HG02870 (cell line): ENCODE measurements at regions not wholly inside any gene's neighbourhood (a gene's known extent, or its start where the extent isn't known, plus 50 kb on each side); places are given as distances from the start of the nearest gene placed in this dataset.
"Not testable (repeated sequence)": the region's sequence is repeated elsewhere in the genome, so short reads cannot be mapped to it uniquely, and the experiment has no call there.

ENCODE experiments used
- ATAC-seq: cut with Tn5 transposase; IDR thresholded peaks from one replicate; pipeline ENCODE4 v1.9.1; 2021; ENCODE audit warnings: mild to moderate bottlenecking, moderate library complexity; ENCODE audit not compliant: unreplicated experiment

DNA sequence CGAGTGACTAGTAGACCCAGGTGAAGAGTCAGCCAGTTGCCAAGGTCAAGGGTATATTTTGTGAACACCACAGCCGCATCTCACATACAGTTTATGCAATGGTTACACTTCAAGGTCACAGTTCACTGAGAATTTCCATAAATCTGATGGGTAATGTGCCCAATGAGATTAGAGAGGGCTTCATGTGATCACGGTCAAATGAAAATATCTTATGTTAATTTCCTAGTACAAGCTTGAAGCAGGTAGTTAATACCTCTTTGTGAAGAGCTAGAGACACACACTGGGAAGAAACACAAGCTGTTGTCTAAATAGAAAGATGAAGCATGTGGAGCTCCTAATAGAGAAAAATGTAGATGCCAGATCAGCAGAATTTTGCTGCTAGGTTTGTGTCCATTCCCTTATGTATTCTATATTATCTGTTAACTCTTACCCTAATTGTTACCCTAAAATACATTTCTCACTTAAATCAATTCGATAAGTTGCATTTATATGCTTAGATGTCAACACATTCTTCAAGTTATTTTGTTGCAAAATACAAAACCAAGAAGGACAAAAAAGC, 136.0 kb downstream of the NR2F2 start:
- ATAC-seq = no peak

GRCh38 chr15:96468036-96468435, 137.5 kb downstream of the NR2F2 start:
- no peak for ATAC-seq

DNA sequence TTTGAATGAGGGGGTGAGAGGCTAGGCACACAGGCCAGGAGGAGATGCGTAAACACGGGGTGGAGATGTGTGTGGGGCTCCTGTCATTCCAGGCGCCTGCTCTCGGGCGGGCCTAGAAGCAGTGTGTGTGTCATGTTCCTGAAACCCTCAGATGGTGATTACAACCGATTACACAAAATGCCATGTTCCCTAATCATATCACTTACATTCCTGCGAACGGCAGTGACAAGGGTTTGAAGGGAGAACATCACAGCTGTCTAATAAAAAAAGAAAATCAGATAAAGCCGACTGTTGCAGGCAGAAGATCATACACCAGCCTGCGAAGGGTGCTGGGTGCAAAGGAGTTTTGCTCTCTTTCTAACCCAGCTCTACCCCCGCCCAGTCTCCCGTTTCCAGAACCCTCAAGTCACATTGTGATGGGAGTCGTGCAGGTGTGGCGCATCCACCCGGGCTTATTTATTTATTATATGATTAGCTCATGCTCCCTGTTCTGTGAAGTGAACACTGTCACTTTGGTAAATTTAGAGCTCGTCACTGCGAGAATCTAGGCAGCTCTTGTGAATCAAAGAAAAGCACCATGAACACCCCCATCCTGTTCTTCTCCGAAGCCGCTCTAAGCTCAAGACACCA, 140.3 kb downstream of the NR2F2 start:
- ATAC-seq = no peak

- no peak for ATAC-seq
Measured at GRCh38 chr15:96472681-96473080, 142.2 kb downstream of the NR2F2 start.

DNA sequence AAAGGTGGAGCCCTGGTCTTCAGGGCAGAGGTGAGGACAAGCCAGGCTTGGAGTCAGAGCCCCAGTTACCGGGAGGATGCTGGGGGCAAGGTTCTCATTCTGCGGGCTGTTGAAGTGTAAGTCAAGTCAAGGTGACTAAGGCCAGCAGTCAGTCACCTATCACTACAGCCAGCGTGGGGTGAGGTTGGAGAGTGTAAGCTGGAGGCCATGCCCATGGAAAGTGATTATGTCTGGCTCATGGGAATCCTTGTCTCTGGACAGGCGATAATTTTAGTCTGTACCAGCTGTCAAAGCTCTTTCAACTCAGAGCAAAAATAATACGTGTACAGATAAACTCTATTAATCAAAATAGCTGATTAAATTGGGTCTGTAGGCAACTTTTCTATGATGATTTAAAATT, 143.1 kb downstream of the NR2F2 start:
- no peak for ATAC-seq

- no peak for ATAC-seq
Measured at GRCh38 chr15:96474231-96474664, 143.7 kb downstream of the NR2F2 start.

- ATAC-seq = no peak
Measured at GRCh38 chr15:96477227-96477626, 146.7 kb downstream of the NR2F2 start.

DNA sequence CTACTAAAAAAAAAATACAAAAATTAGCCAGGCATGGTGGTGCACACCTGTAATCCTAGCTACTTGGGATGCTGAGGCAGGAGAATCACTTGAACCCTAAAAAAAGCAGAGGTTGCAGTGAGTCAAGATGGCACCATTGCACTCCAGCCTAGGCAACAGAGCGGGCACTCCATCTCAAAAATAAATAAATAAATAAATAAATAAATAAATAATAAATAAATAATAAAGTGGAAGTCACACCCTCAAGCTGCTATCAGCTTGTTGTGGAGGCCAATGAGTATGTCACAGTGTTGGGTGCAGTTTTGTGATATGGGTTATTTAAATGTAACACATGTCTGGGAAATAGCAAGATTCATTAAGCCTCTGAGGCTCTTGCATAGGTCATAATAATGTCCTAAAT, 153.9 kb downstream of the NR2F2 start:
- not testable (repeated sequence) for ATAC-seq

GRCh38 chr15:96484830-96485229, 154.3 kb downstream of the NR2F2 start:
- ATAC-seq = no peak

DNA sequence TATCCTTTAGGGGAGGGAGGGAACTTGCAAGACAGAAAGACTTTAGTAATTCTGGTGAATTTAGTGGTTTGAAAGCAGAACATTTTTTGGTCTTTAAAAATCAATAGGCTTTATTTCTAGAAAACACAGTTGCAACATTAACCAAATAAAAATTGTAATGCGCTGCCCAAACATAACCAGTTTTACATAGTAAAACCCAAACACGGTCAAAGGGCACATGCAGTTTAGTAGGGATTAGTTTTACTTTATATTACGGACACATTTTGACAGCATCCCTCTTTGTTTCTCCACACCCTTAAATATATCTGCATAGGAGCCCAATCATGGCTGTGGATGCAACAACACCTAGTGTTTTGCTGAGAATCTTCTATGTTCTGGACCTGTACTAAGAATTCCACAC, 156.7 kb downstream of the NR2F2 start:
- ATAC-seq = no peak

DNA sequence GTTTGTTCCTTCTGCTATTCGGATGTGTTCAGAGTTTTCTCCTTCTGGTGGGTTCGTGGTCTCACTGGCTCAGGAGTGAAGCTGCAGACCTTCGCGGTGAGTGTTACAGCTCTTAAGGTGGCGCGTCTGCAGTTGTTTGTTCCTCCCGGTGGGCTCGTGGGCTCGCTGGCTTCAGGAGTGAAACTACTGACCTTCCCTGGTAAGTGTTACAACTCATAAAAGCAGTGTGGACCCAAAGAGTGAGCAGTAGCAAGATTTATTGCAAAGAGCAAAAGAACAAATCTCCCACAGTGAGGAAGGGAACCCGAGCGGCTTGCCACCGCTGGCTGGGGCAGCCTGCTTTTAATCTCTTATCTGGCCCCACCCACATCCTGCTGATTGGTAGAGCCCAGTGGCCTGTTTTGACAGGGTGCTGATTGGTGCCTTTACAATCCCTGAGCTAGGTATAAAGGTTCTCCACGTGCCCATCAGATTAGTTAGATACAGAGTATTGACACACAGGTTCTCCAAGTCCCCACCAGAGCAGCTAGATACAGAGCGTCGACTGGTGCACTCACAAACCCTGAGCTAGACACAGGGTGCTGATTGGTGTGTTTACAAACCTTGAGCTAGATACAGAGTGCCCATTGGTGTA, 160.7 kb downstream of the NR2F2 start:
- not testable (repeated sequence) for ATAC-seq

GRCh38 chr15:96491700-96492644, 161.5 kb downstream of the NR2F2 start:
- ATAC-seq = not testable (repeated sequence)

DNA sequence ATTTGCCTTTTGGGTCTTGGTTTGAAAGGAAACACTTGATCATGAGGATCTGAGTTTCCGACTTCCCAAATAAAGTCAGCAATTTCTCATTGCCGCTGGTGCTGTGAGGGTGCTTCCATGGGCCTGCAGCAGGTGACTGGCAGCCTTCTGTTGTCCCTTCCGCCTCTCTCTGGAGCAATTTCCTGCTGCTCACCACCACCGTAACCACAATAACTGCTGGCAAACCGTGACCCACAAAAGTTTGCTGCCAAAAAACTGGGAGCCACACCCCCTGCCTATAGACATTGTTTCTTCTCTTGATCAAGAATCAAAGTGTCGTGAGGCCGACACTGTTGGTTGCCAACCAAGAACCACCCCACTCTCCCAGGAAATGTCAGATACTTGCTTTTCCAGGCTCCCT, 164.0 kb downstream of the NR2F2 start:
- ATAC-seq = no peak

DNA sequence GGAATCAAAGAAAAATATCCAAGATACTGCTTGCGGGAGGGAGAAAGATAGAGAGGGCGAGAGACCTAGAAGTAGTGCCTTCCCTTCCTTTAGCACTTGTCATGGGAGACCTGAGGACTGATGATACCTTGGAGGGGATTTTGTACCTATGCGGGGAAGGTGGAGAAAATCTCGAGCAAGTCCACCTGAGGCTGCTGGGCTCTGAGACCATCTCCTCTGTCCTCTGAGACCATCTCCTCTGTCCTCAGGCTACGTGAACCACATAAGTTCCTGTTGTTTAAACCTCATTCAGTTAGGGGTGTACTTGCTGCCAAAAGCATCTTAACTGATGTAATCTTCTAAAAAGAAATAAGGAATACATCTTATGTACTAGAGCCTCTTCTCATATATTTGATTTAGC, 164.9 kb downstream of the NR2F2 start:
- no peak for ATAC-seq

DNA sequence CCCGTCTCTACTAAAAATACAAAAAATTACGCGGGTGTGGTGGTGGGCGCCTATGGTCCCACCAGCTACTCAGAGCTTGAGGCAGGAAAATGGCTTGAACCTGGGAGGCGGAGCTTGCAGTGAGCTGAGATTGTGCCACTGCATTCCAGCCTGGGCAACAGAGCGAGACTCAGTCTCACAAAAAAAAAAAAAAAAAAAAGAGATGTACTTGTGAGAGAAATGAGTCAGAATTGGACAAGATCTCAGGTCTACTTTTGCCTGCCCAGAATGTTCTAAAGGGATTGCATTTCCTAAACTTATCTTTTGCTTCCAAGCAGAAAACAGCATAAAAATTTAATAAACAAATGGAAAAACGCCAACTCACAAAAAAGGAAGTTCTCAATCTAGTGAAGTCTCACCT, 167.5 kb downstream of the NR2F2 start:
- no peak for ATAC-seq

DNA sequence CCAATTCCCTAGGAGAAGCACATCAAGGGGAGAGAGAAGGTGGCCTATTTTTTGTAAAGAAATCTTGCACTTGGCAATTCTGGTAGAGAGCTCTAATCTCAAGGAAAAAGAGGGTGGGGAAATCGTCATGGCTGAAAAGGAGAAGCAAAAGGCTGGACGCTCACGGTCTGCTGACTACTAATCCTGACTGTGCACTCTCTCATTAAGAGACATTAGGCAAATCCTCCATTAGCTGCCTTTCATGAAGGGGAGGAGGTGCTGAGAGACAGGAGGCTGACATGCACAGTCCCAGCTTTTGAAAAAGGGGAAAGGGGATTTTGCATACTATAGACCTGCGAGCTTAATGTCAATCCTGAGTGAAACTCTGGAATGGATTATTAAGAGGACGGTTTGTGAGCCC, 170.0 kb downstream of the NR2F2 start:
- no peak for ATAC-seq

DNA sequence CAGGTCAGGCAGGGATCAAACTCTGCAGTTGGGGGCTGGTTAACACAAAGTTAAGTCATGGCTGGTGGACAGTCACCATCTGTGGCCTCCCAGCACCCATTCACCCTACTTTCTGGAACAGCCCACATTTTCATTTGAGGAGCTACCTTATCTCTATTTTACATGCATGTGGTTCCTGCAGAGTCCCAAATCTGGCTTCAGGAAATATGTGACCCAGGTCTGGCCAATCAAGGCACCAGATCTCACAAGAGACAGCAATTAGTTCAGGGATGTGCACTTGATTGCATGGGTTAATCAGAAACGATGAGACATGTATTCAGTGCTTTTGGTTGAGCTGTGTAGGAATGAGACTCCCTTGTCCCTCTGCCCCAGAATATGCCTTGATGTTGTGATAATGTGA, 170.9 kb downstream of the NR2F2 start:
- ATAC-seq = no peak

DNA sequence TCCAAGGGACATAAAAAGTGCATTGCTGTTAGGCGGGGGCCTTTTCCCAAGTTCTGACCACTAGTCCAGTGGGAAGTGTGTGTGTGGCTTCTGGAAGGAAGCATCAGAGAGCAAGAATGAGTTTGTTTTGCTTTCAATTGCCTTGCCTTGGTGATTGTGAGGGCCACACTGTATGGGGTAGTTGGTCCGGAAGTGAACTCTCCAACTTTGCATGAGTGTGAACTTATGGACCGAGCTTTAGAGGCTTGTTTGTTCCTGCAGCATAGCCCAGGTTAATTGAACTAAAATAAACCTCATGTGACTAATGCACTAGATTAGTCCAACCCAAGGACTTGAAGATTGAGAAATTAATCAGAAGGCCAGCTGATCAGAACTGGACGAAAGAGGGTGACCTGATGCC, 171.7 kb downstream of the NR2F2 start:
- ATAC-seq = no peak

GRCh38 chr15:96503276-96503675, 172.8 kb downstream of the NR2F2 start:
- no peak for ATAC-seq

DNA sequence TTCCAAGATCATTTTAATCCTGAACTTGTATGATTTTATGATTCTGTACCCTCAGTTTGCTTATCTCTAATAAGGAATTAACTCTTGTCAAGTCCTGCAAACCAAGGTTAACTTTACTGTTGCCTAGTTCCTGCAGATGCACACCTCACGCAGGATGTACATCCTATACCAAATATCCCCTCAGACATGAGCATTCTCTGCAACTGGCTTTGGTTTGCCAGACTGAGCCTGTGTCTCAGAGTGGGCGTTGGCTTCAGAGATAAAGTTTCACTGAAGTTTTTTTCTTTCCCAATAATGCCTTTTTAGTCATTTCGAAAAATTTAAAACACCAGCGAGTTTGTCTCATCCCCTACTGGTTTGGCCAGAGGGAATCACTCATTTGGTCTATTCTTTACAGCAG, 173.9 kb downstream of the NR2F2 start:
- ATAC-seq = no peak

- no peak for ATAC-seq
Measured at GRCh38 chr15:96505014-96505413, 174.5 kb downstream of the NR2F2 start.
